Upper lobe of right lung (tissue), 1 donor: ENCODE measurements at regions not wholly inside any gene's neighbourhood (a gene's known extent, or its start where the extent isn't known, plus 50 kb on each side); places are given as distances from the start of the nearest gene placed in this dataset.

ENCODE experiments used
- ATAC-seq: fragments of 200-7000 bp; cut with Tn5 transposase; one replicate; pipeline ENCODE4 v1.9.1; 2020; ENCODE audit warnings: mild to moderate bottlenecking, moderate library complexity
- DNase-seq: peaks from one replicate; pipeline ENCODE4 v3.0.0-alpha.2; 2020
- H3K27ac ChIP-seq: fragments of 200-600 bp; one replicate; pipeline ENCODE4 v1.8.0; 2022
- H3K27me3 ChIP-seq: fragments of 200-600 bp; one replicate; pipeline ENCODE4 v1.8.0; 2022; ENCODE audit warnings: mild to moderate bottlenecking
- H3K36me3 ChIP-seq: fragments of 200-600 bp; one replicate; pipeline ENCODE4 v1.8.0; 2022
- H3K4me1 ChIP-seq: fragments of 200-600 bp; one replicate; pipeline ENCODE4 v1.8.0; 2022
- H3K4me3 ChIP-seq: fragments of 200-600 bp; one replicate; pipeline ENCODE4 v1.8.0; 2022; ENCODE audit warnings: mild to moderate bottlenecking
- H3K9me3 ChIP-seq: fragments of 200-600 bp; one replicate; pipeline ENCODE4 v1.8.0; 2022
- intact Hi-C: fragments of 100-400 bp; cut with DNase I; formaldehyde crosslinking; loops from one replicate; pipeline ENCODE4 v1.11.0; 2022
- TF ChIP-seq, protein P1 (sequence below): fragments of 200-600 bp; IDR thresholded peaks from one replicate; pipeline ENCODE4 v1.8.0; 2022; ENCODE audit warnings: antibody characterized with exemption
- donor health status: DM: no; HTN: yes; CAD: no; lungs with severe emphysema.

DNA sequence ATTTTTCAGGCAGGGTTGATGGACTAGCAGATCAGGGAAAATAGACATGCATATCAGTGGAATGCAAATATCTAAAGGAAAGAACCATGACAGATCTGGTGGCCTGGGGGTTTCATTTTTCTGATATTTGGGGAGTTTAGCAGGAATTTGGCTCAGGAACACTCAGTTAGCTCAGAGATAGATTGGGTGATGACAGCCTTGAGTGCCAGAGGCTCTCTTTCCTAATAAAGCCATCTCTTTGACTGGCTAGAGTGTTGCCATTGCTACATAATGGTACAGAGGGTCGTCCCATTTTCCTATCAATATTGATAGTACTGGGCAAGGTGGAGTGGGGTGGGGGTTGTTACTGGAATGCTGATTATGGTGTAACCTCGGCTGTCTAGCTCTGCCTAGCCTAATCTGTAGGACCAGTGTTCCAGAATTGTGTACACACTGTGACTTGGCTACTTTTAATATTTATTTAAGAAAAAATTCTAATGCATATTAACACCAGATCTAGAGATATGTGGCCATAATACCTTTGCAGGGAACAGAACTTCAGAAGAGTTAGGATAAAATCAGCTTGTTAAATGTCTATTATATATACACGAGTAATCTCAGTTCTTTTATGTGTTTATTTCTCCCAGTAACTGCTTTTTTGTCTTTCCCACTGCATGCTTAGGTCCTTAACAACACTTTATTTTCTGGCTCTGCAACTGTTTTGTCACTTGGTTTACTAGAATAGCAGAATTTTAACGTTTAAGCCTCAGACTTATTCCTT is 145.0 kb upstream of the SPOCK3 start:
- Histone ChIP-seq H3K27me3 (no peaks in the 10 kb centered on the region), H3K4me3 (no peak overlapping the region), H3K36me3 (no peaks in the 10 kb centered on the region), H3K27ac (no peak overlapping the region), H3K4me1 (no peaks in the 10 kb centered on the region), H3K9me3 (no peaks in the 10 kb centered on the region)
- intact Hi-C loops = no loop called here
- DNase-seq (no peak), ATAC-seq (no peak)
- TF ChIP-seq, protein P1, sequence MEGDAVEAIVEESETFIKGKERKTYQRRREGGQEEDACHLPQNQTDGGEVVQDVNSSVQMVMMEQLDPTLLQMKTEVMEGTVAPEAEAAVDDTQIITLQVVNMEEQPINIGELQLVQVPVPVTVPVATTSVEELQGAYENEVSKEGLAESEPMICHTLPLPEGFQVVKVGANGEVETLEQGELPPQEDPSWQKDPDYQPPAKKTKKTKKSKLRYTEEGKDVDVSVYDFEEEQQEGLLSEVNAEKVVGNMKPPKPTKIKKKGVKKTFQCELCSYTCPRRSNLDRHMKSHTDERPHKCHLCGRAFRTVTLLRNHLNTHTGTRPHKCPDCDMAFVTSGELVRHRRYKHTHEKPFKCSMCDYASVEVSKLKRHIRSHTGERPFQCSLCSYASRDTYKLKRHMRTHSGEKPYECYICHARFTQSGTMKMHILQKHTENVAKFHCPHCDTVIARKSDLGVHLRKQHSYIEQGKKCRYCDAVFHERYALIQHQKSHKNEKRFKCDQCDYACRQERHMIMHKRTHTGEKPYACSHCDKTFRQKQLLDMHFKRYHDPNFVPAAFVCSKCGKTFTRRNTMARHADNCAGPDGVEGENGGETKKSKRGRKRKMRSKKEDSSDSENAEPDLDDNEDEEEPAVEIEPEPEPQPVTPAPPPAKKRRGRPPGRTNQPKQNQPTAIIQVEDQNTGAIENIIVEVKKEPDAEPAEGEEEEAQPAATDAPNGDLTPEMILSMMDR = no peak

DNA sequence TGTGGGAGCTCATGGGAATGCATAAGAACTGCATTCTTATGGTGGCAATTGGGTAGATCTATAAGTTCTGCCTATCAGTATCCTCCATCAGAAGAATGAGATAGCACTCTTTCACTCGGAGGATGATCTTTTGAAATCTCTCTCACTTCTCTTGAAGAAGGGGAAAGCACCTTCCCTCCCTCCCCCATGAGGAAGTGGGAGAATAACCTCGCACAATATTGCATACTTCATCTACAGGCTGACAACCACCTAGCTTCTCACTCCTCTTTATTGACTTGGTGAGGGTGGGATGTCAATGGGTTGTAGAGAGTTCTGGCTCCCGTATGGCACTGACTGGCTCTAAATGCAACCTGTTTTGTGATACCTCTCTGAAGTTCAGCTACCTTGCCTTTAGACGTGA is 146.7 kb upstream of the SPOCK3 start:
- intact Hi-C loops = no loop called here
- Histone ChIP-seq H3K9me3 (no peaks in the 10 kb centered on the region), H3K4me1 (no peaks in the 10 kb centered on the region), H3K27me3 (no peaks in the 10 kb centered on the region), H3K4me3 (no peak overlapping the region), H3K36me3 (no peaks in the 10 kb centered on the region), H3K27ac (no peak overlapping the region)
- TF ChIP-seq, protein P1 = no peak
- ATAC-seq (no peak), DNase-seq (no peak)

DNA sequence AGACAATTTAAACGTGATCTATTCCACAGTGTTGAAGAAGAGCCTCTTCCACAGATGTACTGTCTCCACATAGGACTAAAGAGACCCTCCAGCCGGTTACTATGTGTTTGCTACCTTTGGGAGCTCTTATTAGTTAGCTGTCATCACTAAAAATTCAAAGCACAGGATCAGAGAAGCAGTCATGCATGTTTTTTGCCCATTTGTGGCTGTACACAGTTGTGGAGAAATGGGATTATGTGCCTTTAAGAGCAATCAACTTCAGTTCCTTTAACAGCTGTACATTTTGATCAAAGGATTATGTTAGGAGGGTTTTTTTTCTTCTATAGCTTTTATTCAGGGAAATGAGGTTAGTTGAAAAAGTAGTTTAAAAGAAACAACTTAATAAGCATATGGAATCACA is 149.0 kb upstream of the SPOCK3 start:
- no peak overlapping the region for H3K27ac ChIP-seq
- no peak for DNase-seq
- H3K9me3 ChIP-seq = no peaks in the 10 kb centered on the region
- no peaks in the 10 kb centered on the region for H3K36me3 ChIP-seq
- intact Hi-C loops = no loop called here
- no peaks in the 10 kb centered on the region for H3K4me1 ChIP-seq
- H3K4me3 ChIP-seq = no peak overlapping the region
- TF ChIP-seq, protein P1 = no peak
- ATAC-seq = no peak
- H3K27me3 ChIP-seq = no peaks in the 10 kb centered on the region

DNA sequence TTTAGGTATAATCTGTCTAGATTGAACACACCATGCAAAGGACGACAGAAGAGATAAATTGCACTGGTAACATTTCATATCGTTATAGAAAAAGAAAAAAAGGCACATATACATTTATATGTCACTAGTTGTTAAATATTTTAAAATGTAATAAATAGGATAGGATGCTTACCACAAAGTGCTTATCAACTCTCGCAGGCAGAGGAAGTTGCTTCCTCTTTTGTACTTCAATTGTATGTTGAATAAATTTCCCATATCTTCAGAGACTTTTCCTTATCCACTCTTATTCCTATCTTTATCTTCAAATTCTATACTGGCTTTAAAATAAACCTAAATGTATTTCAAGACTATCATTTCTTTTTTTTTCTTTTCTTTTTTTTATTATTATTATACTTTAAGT is 163.3 kb upstream of the SPOCK3 start:
- Histone ChIP-seq H3K27ac (no peak overlapping the region), H3K4me1 (no peaks in the 10 kb centered on the region), H3K27me3 (no peaks in the 10 kb centered on the region), H3K9me3 (no peaks in the 10 kb centered on the region), H3K4me3 (no peak overlapping the region), H3K36me3 (no peaks in the 10 kb centered on the region)
- TF ChIP-seq, protein P1 = no peak
- intact Hi-C loops = no loop called here
- DNase-seq = no peak
- no peak for ATAC-seq

DNA sequence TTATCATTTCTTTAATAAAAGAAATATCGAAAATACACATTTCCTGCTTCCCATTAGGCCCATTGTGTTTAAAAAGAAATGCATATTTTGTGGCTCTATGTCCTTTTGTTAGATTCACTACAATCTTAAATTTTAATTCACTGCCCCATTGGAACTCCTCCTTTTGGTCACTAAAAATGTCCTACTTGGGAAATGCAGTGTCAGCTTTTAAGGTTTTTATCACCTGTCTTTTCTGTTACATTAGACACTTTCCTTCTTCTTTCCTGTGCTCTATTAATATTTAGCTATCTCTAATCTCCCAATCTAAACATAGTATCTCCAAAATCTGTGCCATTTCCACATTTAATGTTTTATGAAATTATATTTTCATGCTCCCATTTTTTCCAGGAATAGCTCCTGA is 164.9 kb upstream of the SPOCK3 start:
- H3K27ac ChIP-seq = no peak overlapping the region

More for the DNA sequence above, 164.9 kb upstream of the SPOCK3 start:
- no peaks in the 10 kb centered on the region for H3K36me3 ChIP-seq
- no peaks in the 10 kb centered on the region for H3K4me1 ChIP-seq
- TF ChIP-seq, protein P1 = no peak
- ATAC-seq = no peak
- intact Hi-C loops = no loop called here
- no peak for DNase-seq
- no peak overlapping the region for H3K4me3 ChIP-seq
- H3K9me3 ChIP-seq = no peaks in the 10 kb centered on the region
- H3K27me3 ChIP-seq = no peaks in the 10 kb centered on the region
